Caco-2 (cell line): ENCODE measurements at regions not wholly inside any gene's neighbourhood (a gene's known extent, or its start where the extent isn't known, plus 50 kb on each side); places are given as distances from the start of the nearest gene placed in this dataset.

Experiments used
- BruUV-seq: library from RNA; stranded (reverse); fragments of 400-500 nt; replicated peaks from 2 replicates; lab custom pipeline; 2021; lab: Mats Ljungman, UMichigan
- CTCF ChIA-PET: fragments of 300-600 bp; sonication (Branson Sonifier 250); formaldehyde crosslinking; loops from one replicate; lab custom pipeline; 2022; ENCODE audit warnings: antibody characterized with exemption; lab: Charles Lee
- POLR2A ChIA-PET: fragments of 300-600 bp; sonication (Branson Sonifier 250); formaldehyde crosslinking; loops from one replicate; lab custom pipeline; 2022; ENCODE audit warnings: antibody characterized with exemption; lab: Charles Lee
- DNase-seq, 2 experiments: peaks; one replicate each; pipeline versions ENCODE4 v3.0.0 to v3.0.0-alpha.2; 2020 to 2022
- H3K27me3 ChIP-seq: replicated peaks from 2 replicates; pipeline ENCODE4 v1.6.0; 2011; ENCODE audit warnings: low read length; ENCODE audit not compliant: control insufficient read depth, insufficient read depth
- H3K36me3 ChIP-seq: 2 replicates; pipeline ENCODE4 v1.5.1; 2011; ENCODE audit warnings: low read length; ENCODE audit not compliant: control insufficient read depth, insufficient read depth
- H3K4me1 ChIP-seq: fragments of 250-450 bp; sonication (Bioruptor Pico); 2 replicates; pipeline ENCODE4 v1.5.1; 2020; ENCODE audit warnings: mild to moderate bottlenecking
- H3K4me3 ChIP-seq: 2 replicates; pipeline ENCODE4 v1.5.1; 2011; ENCODE audit warnings: low read depth, mild to moderate bottlenecking, control low read depth, low read length
- H3K9me3 ChIP-seq: fragments of 250-450 bp; sonication (Bioruptor Pico); 2 replicates; pipeline ENCODE4 v1.5.1; 2020; ENCODE audit warnings: mild to moderate bottlenecking, moderate library complexity
- H3K27ac Mint-ChIP-seq: one replicate; pipeline ENCODE4 v1.8.0; 2022; ENCODE audit warnings: mixed read lengths; ENCODE audit not compliant: unreplicated experiment
- H3K27me3 Mint-ChIP-seq: one replicate; pipeline ENCODE4 v1.8.0; 2022; ENCODE audit warnings: mixed read lengths; ENCODE audit not compliant: insufficient read depth, unreplicated experiment
- H3K36me3 Mint-ChIP-seq: one replicate; pipeline ENCODE4 v1.8.0; 2022; ENCODE audit warnings: mild to moderate bottlenecking, mixed read lengths; ENCODE audit not compliant: insufficient read depth, unreplicated experiment
- H3K4me1 Mint-ChIP-seq: one replicate; pipeline ENCODE4 v1.8.0; 2022; ENCODE audit warnings: low read depth, mixed read lengths; ENCODE audit not compliant: unreplicated experiment
- H3K4me3 Mint-ChIP-seq: one replicate; pipeline ENCODE4 v1.8.0; 2022; ENCODE audit warnings: mild to moderate bottlenecking, moderate library complexity, mixed read lengths; ENCODE audit not compliant: unreplicated experiment
- H3K9me3 Mint-ChIP-seq: one replicate; pipeline ENCODE4 v1.8.0; 2022; ENCODE audit warnings: mixed read lengths; ENCODE audit not compliant: unreplicated experiment
- CTCF ChIP-seq, 2 experiments: fragments of 200-600 bp in 1 of 2; IDR thresholded peaks; 1 replicate in 1 of 2; 2 replicates in 1 of 2; pipeline versions ENCODE4 v1.5.1 to v1.8.0; 2011 to 2022; ENCODE audit warnings: antibody characterized with exemption in 1 of 2, control low read depth in 1 of 2, inconsistent platforms in 1 of 2, low read depth in 1 of 2, low read length in 1 of 2, mild to moderate bottlenecking in 1 of 2, moderate library complexity in 1 of 2; ENCODE audit not compliant: insufficient read depth in 1 of 2, severe bottlenecking in 1 of 2, unreplicated experiment in 1 of 2
- intact Hi-C: fragments of 100-400 bp; cut with micrococcal nuclease; formaldehyde crosslinking; loops from one replicate; pipeline ENCODE4 v1.10.0; 2022; ENCODE audit not compliant: unreplicated experiment

GRCh38 chr3:191008074-191008473 is 145.6 kb upstream of the GMNC start:
- Mint-ChIP-seq H3K4me3 (no peak overlapping the region), H3K9me3 (no peaks in the 10 kb centered on the region), H3K4me1 (no peaks in the 10 kb centered on the region), H3K27ac (no peak overlapping the region), H3K27me3 (peaks cover 6% of the 10 kb centered on the region), H3K36me3 (no peaks in the 10 kb centered on the region)
- no TSS peak for BruUV-seq
- Histone ChIP-seq H3K4me1 (no peaks in the 10 kb centered on the region), H3K36me3 (no peaks in the 10 kb centered on the region), H3K27me3 (no peaks in the 10 kb centered on the region), H3K4me3 (no peak overlapping the region), H3K9me3 (no peaks in the 10 kb centered on the region)
- DNase-seq: no peak
- TF ChIP-seq CTCF (IDR thresholded peaks at IDR 0.05; ENCODE audit: insufficient read depth in 1 of 2, low read depth in 1 of 2, low read length in 1 of 2, severe bottlenecking in 1 of 2, unreplicated experiment in 1 of 2): no peak
- ChIA-PET CTCF (no interaction called here), POLR2A (no interaction called here)
- intact Hi-C loops: no loop called here

GRCh38 chr3:191005790-191006189 is 143.3 kb upstream of the GMNC start:
- Histone ChIP-seq H3K4me3 (no peak overlapping the region), H3K4me1 (no peaks in the 10 kb centered on the region), H3K9me3 (no peaks in the 10 kb centered on the region), H3K27me3 (no peaks in the 10 kb centered on the region), H3K36me3 (no peaks in the 10 kb centered on the region)
- ChIA-PET CTCF (no interaction called here), POLR2A (no interaction called here)
- Mint-ChIP-seq H3K36me3 (no peaks in the 10 kb centered on the region), H3K9me3 (no peaks in the 10 kb centered on the region), H3K4me3 (no peak overlapping the region), H3K4me1 (no peaks in the 10 kb centered on the region), H3K27ac (no peak overlapping the region), H3K27me3 (peaks cover 6% of the 10 kb centered on the region)
- TF ChIP-seq CTCF (IDR thresholded peaks at IDR 0.05; ENCODE audit: insufficient read depth in 1 of 2, low read depth in 1 of 2, low read length in 1 of 2, severe bottlenecking in 1 of 2, unreplicated experiment in 1 of 2): no peak
- DNase-seq: no peak
- intact Hi-C loops: no loop called here
- no TSS peak for BruUV-seq

- H3K36me3 ChIP-seq: no peaks in the 10 kb centered on the region
- no peaks in the 10 kb centered on the region for H3K9me3 ChIP-seq
- H3K9me3 Mint-ChIP-seq: no peaks in the 10 kb centered on the region
- no TSS peak for BruUV-seq
- DNase-seq: no peak
- H3K27me3 Mint-ChIP-seq: peaks cover 10% of the 10 kb centered on the region
- TF ChIP-seq CTCF (IDR thresholded peaks at IDR 0.05; ENCODE audit: insufficient read depth in 1 of 2, low read depth in 1 of 2, low read length in 1 of 2, severe bottlenecking in 1 of 2, unreplicated experiment in 1 of 2): no peak
- ChIA-PET POLR2A (no interaction called here), CTCF (no interaction called here)
- no peak overlapping the region for H3K27ac Mint-ChIP-seq
- H3K4me1 Mint-ChIP-seq: no peaks in the 10 kb centered on the region
- no peak overlapping the region for H3K4me3 ChIP-seq
- no peaks in the 10 kb centered on the region for H3K27me3 ChIP-seq
- H3K36me3 Mint-ChIP-seq: no peaks in the 10 kb centered on the region
- H3K4me3 Mint-ChIP-seq: no peak overlapping the region
- intact Hi-C loops: no loop called here
- no peaks in the 10 kb centered on the region for H3K4me1 ChIP-seq
These were observed 141.2 kb upstream of the GMNC start for GRCh38 chr3:191003742-191004141.
